Neural cell (in vitro differentiated cells): ENCODE measurements at regions not wholly inside any gene's neighbourhood (a gene's known extent, or its start where the extent isn't known, plus 50 kb on each side); places are given as distances from the start of the nearest gene placed in this dataset.

Experiments
- H2AFZ ChIP-seq: fragments of 200-600, 300-800 bp; sonication (generic), shearing (Covaris generic); 2 replicates; pipeline ENCODE4 v1.6.0; 2014; ENCODE audit warnings: low read depth, mild to moderate bottlenecking, antibody characterized with exemption, low read length, moderate library complexity
- H3F3A ChIP-seq: fragments of 200-600 bp; shearing (Covaris generic); 2 replicates; pipeline ENCODE4 v1.6.1; 2016; ENCODE audit warnings: mild to moderate bottlenecking, moderate library complexity, mixed read lengths, antibody characterized with exemption, low read length; ENCODE audit not compliant: insufficient read depth, poor library complexity, severe bottlenecking
- H3K27ac ChIP-seq: fragments of 200-600, 300-800 bp; sonication (generic), shearing (Covaris generic); 2 replicates; pipeline ENCODE4 v1.5.1; 2014; ENCODE audit warnings: mild to moderate bottlenecking, low read length, moderate library complexity
- H3K27me3 ChIP-seq: fragments of 300-800, 200-600 bp; sonication (generic), shearing (Covaris generic); 2 replicates; pipeline ENCODE4 v1.6.0; 2014; ENCODE audit warnings: mild to moderate bottlenecking, low read depth, low read length, moderate library complexity; ENCODE audit not compliant: insufficient read depth
- H3K36me3 ChIP-seq: fragments of 300-800, 200-600 bp; sonication (generic), shearing (Covaris generic); 2 replicates; pipeline ENCODE4 v1.5.1; 2014; ENCODE audit warnings: mild to moderate bottlenecking, antibody characterized with exemption, low read length, moderate library complexity; ENCODE audit not compliant: insufficient read depth
- H3K4me2 ChIP-seq: fragments of 300-800, 200-600 bp; sonication (generic), shearing (Covaris generic); 2 replicates; pipeline ENCODE4 v1.6.0; 2014; ENCODE audit warnings: mild to moderate bottlenecking, low read length
- H3K4me3 ChIP-seq: fragments of 300-800, 200-600 bp; sonication (generic), shearing (Covaris generic); 2 replicates; pipeline ENCODE4 v1.5.1; 2014; ENCODE audit warnings: mild to moderate bottlenecking, low read length, moderate library complexity
- H3K79me2 ChIP-seq: fragments of 200-600 bp; shearing (Covaris generic); replicated peaks from 2 replicates; pipeline ENCODE4 v1.6.0; 2014; ENCODE audit warnings: mild to moderate bottlenecking, low read length, moderate library complexity; ENCODE audit not compliant: insufficient read depth
- H3K9ac ChIP-seq: fragments of 300-800, 200-600 bp; sonication (generic), shearing (Covaris generic); 2 replicates; pipeline ENCODE4 v1.6.1; 2016; ENCODE audit warnings: mild to moderate bottlenecking, low read length, mixed read lengths
- H3K9me2 ChIP-seq: fragments of 200-600 bp; shearing (Covaris generic); 2 replicates; pipeline ENCODE4 v1.6.1; 2016; ENCODE audit warnings: mild to moderate bottlenecking, low read length, mixed read lengths; ENCODE audit not compliant: insufficient read depth
- H3K9me3 ChIP-seq: fragments of 200-600, 300-800 bp; sonication (generic), shearing (Covaris generic); 2 replicates; pipeline ENCODE4 v1.6.1; 2016; ENCODE audit warnings: mild to moderate bottlenecking, mixed run types, low read length, moderate library complexity, mixed read lengths
- H4K20me1 ChIP-seq: fragments of 200-600 bp; shearing (Covaris generic); 2 replicates; pipeline ENCODE4 v1.6.1; 2016; ENCODE audit warnings: mild to moderate bottlenecking, mixed run types; ENCODE audit not compliant: insufficient read depth
- EP300 ChIP-seq: fragments of 450-650 bp; conservative IDR thresholded peaks from 2 replicates; pipeline ENCODE4 v1.6.1; 2014; ENCODE audit warnings: antibody characterized with exemption, mild to moderate bottlenecking, moderate library complexity; ENCODE audit not compliant: poor library complexity, severe bottlenecking
- EZH2 ChIP-seq: fragments of 200-600, 300-800 bp; shearing (Covaris generic), sonication (generic); IDR thresholded peaks from 2 replicates; pipeline ENCODE4 v1.6.1; 2014; ENCODE audit warnings: antibody characterized with exemption, low read length, borderline replicate concordance, mild to moderate bottlenecking; ENCODE audit not compliant: insufficient read depth, poor library complexity, severe bottlenecking
- MXI1 ChIP-seq: fragments of 450-650 bp; conservative IDR thresholded peaks from 2 replicates; pipeline ENCODE4 v1.6.1; 2014; ENCODE audit warnings: antibody characterized with exemption, mild to moderate bottlenecking; ENCODE audit not compliant: poor library complexity, severe bottlenecking
- POLR2AphosphoS5 ChIP-seq: IDR thresholded peaks from 2 replicates; pipeline ENCODE4 v1.6.1; 2012
- RAD21 ChIP-seq: fragments of 450-650 bp; conservative IDR thresholded peaks from 2 replicates; pipeline ENCODE4 v1.6.1; 2014; ENCODE audit warnings: antibody characterized with exemption, mild to moderate bottlenecking, moderate library complexity
- SMC3 ChIP-seq: fragments of 450-650 bp; conservative IDR thresholded peaks from 2 replicates; pipeline ENCODE4 v1.6.1; 2014; ENCODE audit warnings: antibody characterized with exemption, mild to moderate bottlenecking, moderate library complexity; ENCODE audit not compliant: poor library complexity
- TAF1 ChIP-seq: IDR thresholded peaks from 2 replicates; pipeline ENCODE4 v1.6.1; 2012; ENCODE audit warnings: low read depth
- TF ChIP-seq, protein P1 (sequence below): fragments of 450-650 bp; IDR thresholded peaks from 2 replicates; pipeline ENCODE4 v1.5.1; 2014; ENCODE audit warnings: antibody characterized with exemption, mild to moderate bottlenecking, moderate library complexity; ENCODE audit not compliant: poor library complexity, severe bottlenecking
- TF ChIP-seq, protein P2 (sequence below): IDR thresholded peaks from 2 replicates; pipeline ENCODE4 v1.6.1; 2012; ENCODE audit warnings: borderline replicate concordance

DNA sequence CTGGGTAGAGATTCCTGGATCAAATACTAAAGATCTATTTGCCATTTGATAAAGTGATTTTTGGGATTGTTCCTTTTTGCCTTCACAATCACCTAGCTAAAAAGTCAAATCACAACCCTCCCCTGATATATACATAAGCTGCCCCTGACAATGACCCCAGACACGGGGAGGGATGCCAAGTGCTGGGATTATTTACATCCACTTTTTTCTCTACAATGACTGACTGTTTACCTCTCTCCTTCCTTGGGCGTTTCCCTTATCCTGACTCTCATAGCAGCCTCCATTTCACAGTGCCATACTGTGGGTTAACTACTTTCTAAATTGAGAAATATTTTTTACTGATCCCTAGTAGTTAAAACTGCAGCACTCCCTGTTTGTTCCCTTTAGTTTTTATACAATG is 150.8 kb upstream of the TMEM170B start:
- TF ChIP-seq EZH2: no peak
- no peak for TF ChIP-seq TAF1
- TF ChIP-seq MXI1: no peak
- no peak for TF ChIP-seq SMC3
- TF ChIP-seq, protein P1, sequence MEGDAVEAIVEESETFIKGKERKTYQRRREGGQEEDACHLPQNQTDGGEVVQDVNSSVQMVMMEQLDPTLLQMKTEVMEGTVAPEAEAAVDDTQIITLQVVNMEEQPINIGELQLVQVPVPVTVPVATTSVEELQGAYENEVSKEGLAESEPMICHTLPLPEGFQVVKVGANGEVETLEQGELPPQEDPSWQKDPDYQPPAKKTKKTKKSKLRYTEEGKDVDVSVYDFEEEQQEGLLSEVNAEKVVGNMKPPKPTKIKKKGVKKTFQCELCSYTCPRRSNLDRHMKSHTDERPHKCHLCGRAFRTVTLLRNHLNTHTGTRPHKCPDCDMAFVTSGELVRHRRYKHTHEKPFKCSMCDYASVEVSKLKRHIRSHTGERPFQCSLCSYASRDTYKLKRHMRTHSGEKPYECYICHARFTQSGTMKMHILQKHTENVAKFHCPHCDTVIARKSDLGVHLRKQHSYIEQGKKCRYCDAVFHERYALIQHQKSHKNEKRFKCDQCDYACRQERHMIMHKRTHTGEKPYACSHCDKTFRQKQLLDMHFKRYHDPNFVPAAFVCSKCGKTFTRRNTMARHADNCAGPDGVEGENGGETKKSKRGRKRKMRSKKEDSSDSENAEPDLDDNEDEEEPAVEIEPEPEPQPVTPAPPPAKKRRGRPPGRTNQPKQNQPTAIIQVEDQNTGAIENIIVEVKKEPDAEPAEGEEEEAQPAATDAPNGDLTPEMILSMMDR: no peak
- no peak for TF ChIP-seq RAD21
- TF ChIP-seq, protein P2, sequence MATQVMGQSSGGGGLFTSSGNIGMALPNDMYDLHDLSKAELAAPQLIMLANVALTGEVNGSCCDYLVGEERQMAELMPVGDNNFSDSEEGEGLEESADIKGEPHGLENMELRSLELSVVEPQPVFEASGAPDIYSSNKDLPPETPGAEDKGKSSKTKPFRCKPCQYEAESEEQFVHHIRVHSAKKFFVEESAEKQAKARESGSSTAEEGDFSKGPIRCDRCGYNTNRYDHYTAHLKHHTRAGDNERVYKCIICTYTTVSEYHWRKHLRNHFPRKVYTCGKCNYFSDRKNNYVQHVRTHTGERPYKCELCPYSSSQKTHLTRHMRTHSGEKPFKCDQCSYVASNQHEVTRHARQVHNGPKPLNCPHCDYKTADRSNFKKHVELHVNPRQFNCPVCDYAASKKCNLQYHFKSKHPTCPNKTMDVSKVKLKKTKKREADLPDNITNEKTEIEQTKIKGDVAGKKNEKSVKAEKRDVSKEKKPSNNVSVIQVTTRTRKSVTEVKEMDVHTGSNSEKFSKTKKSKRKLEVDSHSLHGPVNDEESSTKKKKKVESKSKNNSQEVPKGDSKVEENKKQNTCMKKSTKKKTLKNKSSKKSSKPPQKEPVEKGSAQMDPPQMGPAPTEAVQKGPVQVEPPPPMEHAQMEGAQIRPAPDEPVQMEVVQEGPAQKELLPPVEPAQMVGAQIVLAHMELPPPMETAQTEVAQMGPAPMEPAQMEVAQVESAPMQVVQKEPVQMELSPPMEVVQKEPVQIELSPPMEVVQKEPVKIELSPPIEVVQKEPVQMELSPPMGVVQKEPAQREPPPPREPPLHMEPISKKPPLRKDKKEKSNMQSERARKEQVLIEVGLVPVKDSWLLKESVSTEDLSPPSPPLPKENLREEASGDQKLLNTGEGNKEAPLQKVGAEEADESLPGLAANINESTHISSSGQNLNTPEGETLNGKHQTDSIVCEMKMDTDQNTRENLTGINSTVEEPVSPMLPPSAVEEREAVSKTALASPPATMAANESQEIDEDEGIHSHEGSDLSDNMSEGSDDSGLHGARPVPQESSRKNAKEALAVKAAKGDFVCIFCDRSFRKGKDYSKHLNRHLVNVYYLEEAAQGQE: no peak
- TF ChIP-seq POLR2AphosphoS5: no peak
- no peak for TF ChIP-seq EP300
- Histone ChIP-seq H3K27ac (no peak overlapping the region), H2AFZ (no peak overlapping the region), H3K4me3 (no peak overlapping the region), H3K27me3 (no peaks in the 10 kb centered on the region), H4K20me1 (no peaks in the 10 kb centered on the region), H3K36me3 (no peaks in the 10 kb centered on the region), H3F3A (no peaks in the 10 kb centered on the region), H3K9me3 (no peaks in the 10 kb centered on the region), H3K4me2 (no peak overlapping the region), H3K9ac (no peak overlapping the region), H3K9me2 (no peaks in the 10 kb centered on the region), H3K79me2 (no peaks in the 10 kb centered on the region)

DNA sequence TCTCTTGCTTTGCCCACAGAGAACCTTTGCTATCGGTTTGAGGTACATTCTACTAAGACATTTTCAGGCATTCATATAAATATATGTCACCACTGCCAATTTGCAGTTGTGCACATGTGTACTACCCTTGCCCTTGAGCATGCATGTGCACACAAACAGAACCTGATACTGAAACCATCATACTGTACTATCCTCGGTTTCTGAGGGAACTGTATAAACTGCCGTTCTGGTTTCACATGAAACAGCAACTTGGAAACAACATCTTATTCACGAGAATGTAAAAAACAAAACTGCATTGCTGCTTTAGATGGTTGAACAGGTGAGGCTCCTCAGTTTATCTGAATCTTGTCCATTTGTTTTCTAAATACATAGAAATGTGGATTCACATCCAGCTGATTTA is 151.2 kb upstream of the TMEM170B start:
- no peak for TF ChIP-seq SMC3
- no peak for TF ChIP-seq EZH2
- no peak for TF ChIP-seq POLR2AphosphoS5
- Histone ChIP-seq H3K4me3 (no peak overlapping the region), H4K20me1 (no peaks in the 10 kb centered on the region)

More for the DNA sequence above, 151.2 kb upstream of the TMEM170B start:
- Histone ChIP-seq H3K27me3 (no peaks in the 10 kb centered on the region), H3K9me2 (no peaks in the 10 kb centered on the region), H3K9ac (no peak overlapping the region), H3F3A (no peaks in the 10 kb centered on the region), H3K4me2 (no peak overlapping the region), H2AFZ (no peak overlapping the region), H3K79me2 (no peaks in the 10 kb centered on the region), H3K27ac (no peak overlapping the region), H3K36me3 (no peaks in the 10 kb centered on the region), H3K9me3 (no peaks in the 10 kb centered on the region)
